Uterus (tissue), 3 donors: ENCODE measurements at regions not wholly inside any gene's neighbourhood (a gene's known extent, or its start where the extent isn't known, plus 50 kb on each side); places are given as distances from the start of the nearest gene placed in this dataset.

Experiments
- DNase-seq, 2 donors: peaks; one replicate each; pipeline ENCODE4 v3.0.0-alpha.2; 2019 to 2020
- H3K27ac ChIP-seq, 2 donors: fragments of 200-600 bp; sonication (generic); 1 replicate in 1 of 2; 2 replicates in 1 of 2; pipeline ENCODE4 v1.5.1; 2016 to 2018
- H3K27me3 ChIP-seq, 2 donors: fragments of 200-600 bp; sonication (generic); one replicate each; pipeline ENCODE4 v1.5.1; 2018 to 2019; ENCODE audit warnings: control low read depth in 1 of 2
- H3K36me3 ChIP-seq, 2 donors: fragments of 200-600 bp; sonication (generic); one replicate each; pipeline ENCODE4 v1.5.1; 2019; ENCODE audit warnings: control low read depth in 1 of 2
- H3K4me1 ChIP-seq, 2 donors: fragments of 200-600 bp; sonication (generic); one replicate each; pipeline ENCODE4 v1.5.1; 2018 to 2019; ENCODE audit warnings: control low read depth in 1 of 2
- H3K4me3 ChIP-seq, 2 donors: fragments of 200-600 bp; sonication (generic); 1 replicate in 1 of 2; 2 replicates in 1 of 2; pipeline ENCODE4 v1.5.1; 2018 to 2019; ENCODE audit warnings: mild to moderate bottlenecking in 1 of 2
- H3K9me3 ChIP-seq, 2 donors: fragments of 200-600 bp; sonication (generic); one replicate each; pipeline ENCODE4 v1.5.1; 2019; ENCODE audit warnings: control low read depth in 1 of 2
- POLR2A ChIP-seq, 2 donors: fragments of 450-650 bp; IDR thresholded peaks; one replicate each; pipeline ENCODE4 v1.6.1; 2016; ENCODE audit warnings: antibody characterized with exemption in 2 of 2, mild to moderate bottlenecking in 1 of 2, moderate library complexity in 1 of 2
- intact Hi-C: fragments of 100-400 bp; cut with DNase I; formaldehyde crosslinking; loops from one replicate; pipeline ENCODE4 v1.15.1; 2023; ENCODE audit warnings: low total_unique reads
- TF ChIP-seq, protein P1 (sequence below), 4 experiments: fragments of 200-600 bp in 2 of 4; fragments of 450-650 bp in 2 of 4; sonication (generic) in 2 of 4; IDR thresholded peaks; one replicate each; pipeline ENCODE4 v1.5.1; 2016 to 2019; ENCODE audit warnings: antibody characterized with exemption in 4 of 4, mild to moderate bottlenecking in 2 of 4, moderate library complexity in 1 of 4
- donor health status: DM: yes; HTN: yes; CAD: no.

GRCh38 chrX:40964008-40964407 is 121.2 kb upstream of the USP9X start:
- Histone ChIP-seq H3K9me3 (no peaks in the 10 kb centered on the region), H3K36me3 (no peaks in the 10 kb centered on the region), H3K4me3 (no peak overlapping the region), H3K27ac (no peak overlapping the region), H3K4me1 (no peaks in the 10 kb centered on the region), H3K27me3 (no peaks in the 10 kb centered on the region)
- TF ChIP-seq, protein P1, sequence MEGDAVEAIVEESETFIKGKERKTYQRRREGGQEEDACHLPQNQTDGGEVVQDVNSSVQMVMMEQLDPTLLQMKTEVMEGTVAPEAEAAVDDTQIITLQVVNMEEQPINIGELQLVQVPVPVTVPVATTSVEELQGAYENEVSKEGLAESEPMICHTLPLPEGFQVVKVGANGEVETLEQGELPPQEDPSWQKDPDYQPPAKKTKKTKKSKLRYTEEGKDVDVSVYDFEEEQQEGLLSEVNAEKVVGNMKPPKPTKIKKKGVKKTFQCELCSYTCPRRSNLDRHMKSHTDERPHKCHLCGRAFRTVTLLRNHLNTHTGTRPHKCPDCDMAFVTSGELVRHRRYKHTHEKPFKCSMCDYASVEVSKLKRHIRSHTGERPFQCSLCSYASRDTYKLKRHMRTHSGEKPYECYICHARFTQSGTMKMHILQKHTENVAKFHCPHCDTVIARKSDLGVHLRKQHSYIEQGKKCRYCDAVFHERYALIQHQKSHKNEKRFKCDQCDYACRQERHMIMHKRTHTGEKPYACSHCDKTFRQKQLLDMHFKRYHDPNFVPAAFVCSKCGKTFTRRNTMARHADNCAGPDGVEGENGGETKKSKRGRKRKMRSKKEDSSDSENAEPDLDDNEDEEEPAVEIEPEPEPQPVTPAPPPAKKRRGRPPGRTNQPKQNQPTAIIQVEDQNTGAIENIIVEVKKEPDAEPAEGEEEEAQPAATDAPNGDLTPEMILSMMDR (IDR thresholded peaks at IDR 0.05): no peak
- no peak for TF ChIP-seq POLR2A (IDR thresholded peaks at IDR 0.05)
- no peak for DNase-seq
- intact Hi-C loops: no loop called here

DNA sequence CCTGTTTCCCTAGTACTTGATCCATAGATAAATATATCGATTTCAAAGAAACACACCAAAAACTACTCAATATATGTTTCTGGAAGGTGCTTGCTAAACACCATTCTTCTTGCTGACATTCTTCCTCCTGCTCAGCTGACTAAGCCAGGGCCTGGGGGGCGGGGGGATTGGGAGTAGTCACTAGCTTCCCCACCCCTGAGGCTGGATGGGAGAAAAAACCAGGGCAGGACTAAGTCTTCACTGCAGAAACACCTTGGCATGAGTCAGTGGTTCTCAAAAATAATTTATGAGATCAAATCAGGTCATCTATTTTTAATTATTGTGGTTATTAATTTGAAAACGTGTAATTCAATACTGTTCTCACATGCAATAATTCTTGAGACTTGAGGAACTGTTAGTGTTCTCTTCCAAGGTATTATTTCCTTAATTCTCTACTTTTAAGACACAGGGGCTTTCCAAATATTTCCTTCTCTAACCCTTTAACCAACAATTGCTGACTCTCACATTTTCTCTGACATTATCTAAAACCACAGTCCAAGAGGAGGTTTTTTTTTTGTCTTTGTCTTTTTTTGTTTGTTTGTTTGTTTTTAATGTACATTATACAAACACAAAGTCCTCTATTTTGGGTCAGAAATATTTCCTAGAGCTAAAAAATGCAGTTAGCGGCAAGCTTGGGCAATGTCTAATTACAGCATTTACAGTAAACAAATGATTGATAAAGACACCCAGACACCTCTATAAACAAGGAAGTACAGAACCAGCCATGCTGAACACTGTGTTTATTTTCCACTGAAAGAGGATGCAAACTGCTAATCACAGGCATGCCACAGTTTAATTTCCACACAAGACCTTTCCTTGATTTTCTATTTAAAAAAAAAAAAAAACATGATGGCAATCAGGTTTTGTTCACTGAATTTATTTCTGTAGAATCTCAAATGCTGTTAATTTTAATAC is 120.3 kb upstream of the USP9X start:
- Histone ChIP-seq H3K4me1 (no peaks in the 10 kb centered on the region), H3K27ac (no peak overlapping the region), H3K4me3 (no peak overlapping the region), H3K27me3 (no peaks in the 10 kb centered on the region), H3K9me3 (no peaks in the 10 kb centered on the region), H3K36me3 (no peaks in the 10 kb centered on the region)
- no peak for DNase-seq
- no peak for TF ChIP-seq POLR2A (IDR thresholded peaks at IDR 0.05)
- TF ChIP-seq, protein P1 (IDR thresholded peaks at IDR 0.05): no peak
- intact Hi-C loops: no loop called here

DNA sequence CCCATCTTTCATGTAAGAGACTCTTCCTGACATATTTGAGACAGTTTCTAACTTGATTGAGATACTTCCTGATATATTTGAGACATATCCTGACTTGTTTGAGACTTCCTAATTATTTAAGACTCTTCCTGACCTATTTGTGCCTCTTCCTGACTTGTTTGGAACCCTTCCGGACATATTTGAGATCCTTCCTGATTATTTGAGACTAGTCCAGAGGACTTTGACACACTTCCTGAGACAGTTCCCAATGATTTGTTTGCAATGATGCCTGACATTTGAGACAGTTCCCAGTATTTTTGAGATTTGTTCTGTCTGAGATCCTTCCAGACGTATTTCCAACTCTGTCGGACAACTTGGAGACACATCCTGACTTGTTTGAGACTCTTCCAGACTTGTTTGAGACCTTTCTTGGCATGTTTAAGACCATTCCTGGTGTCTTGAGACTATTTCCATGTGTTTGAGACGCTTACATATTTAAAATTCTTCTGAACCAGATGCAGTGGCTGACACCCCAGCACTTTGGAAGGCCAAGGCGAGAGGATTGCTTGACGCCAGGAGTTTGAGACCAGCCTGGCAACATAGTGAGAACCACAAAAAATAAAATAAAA is 118.9 kb upstream of the USP9X start:
- Histone ChIP-seq H3K4me3 (no peak overlapping the region), H3K36me3 (no peaks in the 10 kb centered on the region), H3K9me3 (no peaks in the 10 kb centered on the region), H3K4me1 (no peaks in the 10 kb centered on the region), H3K27ac (no peak overlapping the region), H3K27me3 (no peaks in the 10 kb centered on the region)
- no peak for DNase-seq
- no peak for TF ChIP-seq POLR2A (IDR thresholded peaks at IDR 0.05)
- TF ChIP-seq, protein P1 (IDR thresholded peaks at IDR 0.05): no peak
- intact Hi-C loops: no loop called here

DNA sequence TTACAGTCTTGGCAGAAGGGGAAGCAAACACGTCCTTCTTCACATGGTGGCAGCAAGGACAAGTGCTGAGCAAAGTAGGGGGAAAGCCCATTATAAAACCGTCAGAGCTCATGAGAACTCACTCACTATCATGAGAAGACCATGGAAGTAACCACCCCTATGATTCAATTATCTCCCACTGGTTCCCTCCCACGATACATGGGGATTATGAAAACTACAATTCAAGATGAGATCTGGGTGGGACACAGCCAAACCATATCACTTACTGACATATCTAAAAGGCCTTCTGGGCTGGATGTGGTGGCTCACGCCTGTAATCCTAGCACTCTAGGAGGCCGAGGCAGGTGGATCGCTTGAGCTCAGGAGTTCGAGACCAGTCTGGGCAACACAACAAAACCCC is 117.1 kb upstream of the USP9X start:
- Histone ChIP-seq H3K4me1 (no peaks in the 10 kb centered on the region), H3K27me3 (no peaks in the 10 kb centered on the region), H3K36me3 (no peaks in the 10 kb centered on the region), H3K9me3 (no peaks in the 10 kb centered on the region), H3K27ac (no peak overlapping the region), H3K4me3 (no peak overlapping the region)
- intact Hi-C loops: no loop called here
- no peak for DNase-seq
- no peak for TF ChIP-seq POLR2A (IDR thresholded peaks at IDR 0.05)
- TF ChIP-seq, protein P1 (IDR thresholded peaks at IDR 0.05): no peak

GRCh38 chrX:40971736-40972135 is 113.5 kb upstream of the USP9X start:
- Histone ChIP-seq H3K4me3 (no peak overlapping the region), H3K27ac (no peak overlapping the region), H3K36me3 (no peaks in the 10 kb centered on the region), H3K9me3 (no peaks in the 10 kb centered on the region), H3K4me1 (no peaks in the 10 kb centered on the region), H3K27me3 (no peaks in the 10 kb centered on the region)
- no peak for DNase-seq
- no peak for TF ChIP-seq POLR2A (IDR thresholded peaks at IDR 0.05)
- TF ChIP-seq, protein P1 (IDR thresholded peaks at IDR 0.05): no peak
- intact Hi-C loops: no loop called here
